Stimulated activated naive CD8-positive, alpha-beta T cell treated with anti-CD3 and anti-CD28 coated beads, Interleukin-15, amount 100 ng/mL, for 72 hours (primary cell): ENCODE measurements at regions not wholly inside any gene's neighbourhood (a gene's known extent, or its start where the extent isn't known, plus 50 kb on each side); places are given as distances from the start of the nearest gene placed in this dataset.
"Not testable (repeated sequence)": the region's sequence is repeated elsewhere in the genome, so short reads cannot be mapped to it uniquely, and the experiment has no call there.

Source experiments
- ATAC-seq: fragments of 150-1000 bp; cut with Tn5 transposase; 2 replicates; pipeline ENCODE4 v1.10.0; 2021; ENCODE audit warnings: mild to moderate bottlenecking, moderate library complexity
- DNase-seq, 2 donors: peaks; one replicate each; pipeline ENCODE4 v3.0.0; 2021 to 2022
- H3K27ac Mint-ChIP-seq, 2 donors: one replicate each; pipeline ENCODE4 v1.8.0; 2022; ENCODE audit warnings: mild to moderate bottlenecking in 2 of 2, mixed read lengths in 2 of 2, moderate library complexity in 2 of 2
- H3K27me3 Mint-ChIP-seq: one replicate; pipeline ENCODE4 v1.8.0; 2022; ENCODE audit warnings: mixed read lengths
- H3K4me1 Mint-ChIP-seq: one replicate; pipeline ENCODE4 v1.8.0; 2022; ENCODE audit warnings: mild to moderate bottlenecking, mixed read lengths
- H3K4me3 Mint-ChIP-seq, 2 donors: one replicate each; pipeline ENCODE4 v1.8.0; 2022; ENCODE audit warnings: mild to moderate bottlenecking in 2 of 2, mixed read lengths in 2 of 2, moderate library complexity in 1 of 2
- H3K9me3 Mint-ChIP-seq, 2 donors: one replicate each; pipeline ENCODE4 v1.8.0; 2022; ENCODE audit warnings: mixed read lengths in 2 of 2

- Mint-ChIP-seq H3K9me3 (no peaks in the 10 kb centered on the region), H3K27me3 (no peaks in the 10 kb centered on the region), H3K27ac (no peak overlapping the region), H3K4me3 (no peak overlapping the region), H3K4me1 (no peaks in the 10 kb centered on the region)
- ATAC-seq (no peak), DNase-seq (no peak)
Measured at GRCh38 chr13:22855926-22856325, 324.9 kb upstream of the SGCG start.

GRCh38 chr13:22858980-22859379 is 321.8 kb upstream of the SGCG start:
- not testable (repeated sequence) for H3K27ac Mint-ChIP-seq, H3K4me1 Mint-ChIP-seq, DNase-seq, ATAC-seq, H3K9me3 Mint-ChIP-seq, H3K27me3 Mint-ChIP-seq, H3K4me3 Mint-ChIP-seq

DNA sequence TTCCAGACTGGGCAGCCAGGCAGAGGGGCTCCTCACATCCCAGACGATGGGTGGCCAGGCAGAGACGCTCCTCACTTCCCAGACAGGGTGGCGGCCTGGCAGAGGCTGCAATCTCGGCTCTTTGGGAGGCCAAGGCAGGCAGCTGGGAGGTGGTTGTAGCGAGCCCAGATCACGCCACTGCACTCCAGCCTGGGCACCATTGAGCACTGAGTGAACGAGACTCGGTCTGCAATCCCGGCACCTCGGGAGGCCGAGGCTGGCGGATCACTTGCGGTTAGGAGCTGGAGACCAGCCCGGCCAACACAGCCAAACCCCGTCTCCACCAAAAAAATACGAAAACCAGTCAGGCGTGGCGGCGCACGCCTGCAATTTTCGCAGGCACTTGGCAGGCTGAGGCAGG is 321.4 kb upstream of the SGCG start:
- not testable (repeated sequence) for H3K27me3 Mint-ChIP-seq, DNase-seq, H3K4me1 Mint-ChIP-seq, H3K27ac Mint-ChIP-seq, H3K9me3 Mint-ChIP-seq, H3K4me3 Mint-ChIP-seq, ATAC-seq

DNA sequence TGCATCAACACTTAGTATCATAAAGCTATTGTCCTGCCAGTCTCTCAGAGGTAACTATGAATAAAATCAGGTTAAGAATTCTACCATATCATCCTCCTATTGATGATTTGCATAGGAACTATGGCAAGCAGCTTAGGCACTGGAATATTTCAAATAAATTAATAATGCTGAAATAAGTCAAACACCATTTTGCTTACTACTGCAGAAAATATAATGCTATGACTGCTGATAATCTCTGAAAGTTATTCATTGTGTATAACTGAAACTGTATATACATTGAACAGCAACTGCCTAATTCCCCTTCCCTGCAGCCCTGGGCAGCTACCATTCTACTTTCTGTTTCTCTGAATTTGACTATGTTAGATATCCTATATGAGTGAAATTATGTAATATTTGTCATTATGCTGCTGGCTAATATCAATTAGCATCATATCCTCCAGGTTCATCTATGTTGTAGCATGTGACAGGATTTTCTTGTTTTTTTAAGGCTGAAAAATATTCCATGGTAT is 318.8 kb upstream of the SGCG start:
- no peaks in the 10 kb centered on the region for H3K4me1 Mint-ChIP-seq
- DNase-seq (no peak), ATAC-seq (no peak)
- no peak overlapping the region for H3K27ac Mint-ChIP-seq
- H3K27me3 Mint-ChIP-seq: no peaks in the 10 kb centered on the region
- no peaks in the 10 kb centered on the region for H3K9me3 Mint-ChIP-seq
- no peak overlapping the region for H3K4me3 Mint-ChIP-seq

DNA sequence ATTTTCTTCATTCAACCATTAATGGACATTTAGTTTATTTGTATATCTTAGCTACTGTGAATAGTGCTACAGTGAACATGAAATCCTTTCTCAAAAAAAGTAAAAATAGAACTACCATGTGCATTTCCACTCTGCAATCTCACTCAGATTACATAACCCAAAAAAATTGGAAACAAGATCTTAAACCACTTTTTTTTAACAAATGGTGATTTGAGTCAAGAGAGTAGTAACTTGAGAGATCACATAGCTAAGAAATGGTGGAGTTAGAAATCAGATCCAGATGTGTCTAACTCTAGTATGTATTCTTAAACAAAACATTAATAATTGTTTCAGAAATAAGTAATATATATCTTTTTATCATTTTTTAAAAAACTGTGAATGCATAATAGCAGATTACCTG is 318.3 kb upstream of the SGCG start:
- ATAC-seq (no peak), DNase-seq (no peak)
- H3K9me3 Mint-ChIP-seq: no peaks in the 10 kb centered on the region

GRCh38 chr13:22866221-22866620 is 314.6 kb upstream of the SGCG start:
- H3K27ac Mint-ChIP-seq: no peak overlapping the region
- H3K4me1 Mint-ChIP-seq: no peaks in the 10 kb centered on the region
- H3K4me3 Mint-ChIP-seq: no peak overlapping the region
- no peak for ATAC-seq
- no peak for DNase-seq
- peaks cover 0 to 5% of the 10 kb centered on the region in 2 donors for H3K9me3 Mint-ChIP-seq
- H3K27me3 Mint-ChIP-seq: no peaks in the 10 kb centered on the region

More for the DNA sequence above, 318.3 kb upstream of the SGCG start:
- no peak overlapping the region for H3K27ac Mint-ChIP-seq
- H3K4me3 Mint-ChIP-seq: no peak overlapping the region
- no peaks in the 10 kb centered on the region for H3K27me3 Mint-ChIP-seq
- H3K4me1 Mint-ChIP-seq: no peaks in the 10 kb centered on the region

DNA sequence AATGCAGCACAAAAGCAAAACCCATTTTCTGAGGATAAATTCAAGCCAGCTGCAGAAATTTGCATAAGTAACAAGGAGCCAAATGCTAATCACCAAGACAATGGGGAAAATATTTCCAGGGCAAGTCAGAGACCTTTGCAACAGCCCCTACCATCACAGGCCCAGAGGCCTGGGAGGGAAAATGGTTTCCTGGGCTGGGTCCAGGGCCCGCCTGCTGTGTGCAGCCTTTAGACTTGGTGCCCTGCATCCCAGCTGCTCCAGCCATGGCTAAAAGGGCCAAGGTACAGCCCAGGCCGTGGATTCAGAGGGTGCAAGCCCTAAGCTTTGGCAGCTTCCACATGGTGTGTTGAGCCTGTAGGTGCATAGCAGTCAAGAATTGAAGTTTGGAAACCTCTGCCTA is 309.5 kb upstream of the SGCG start:
- Mint-ChIP-seq H3K4me1 (no peaks in the 10 kb centered on the region), H3K27ac (no peak overlapping the region), H3K4me3 (no peak overlapping the region), H3K9me3 (peaks cover 9 to 25% of the 10 kb centered on the region in 2 donors), H3K27me3 (no peaks in the 10 kb centered on the region)
- DNase-seq: no peak
- ATAC-seq: no peak

GRCh38 chr13:22874839-22875238 is 305.9 kb upstream of the SGCG start:
- Mint-ChIP-seq H3K4me3 (no peak overlapping the region), H3K4me1 (no peaks in the 10 kb centered on the region), H3K9me3 (peaks cover 9 to 25% of the 10 kb centered on the region in 2 donors), H3K27ac (no peak overlapping the region), H3K27me3 (no peaks in the 10 kb centered on the region)
- DNase-seq (no peak), ATAC-seq (no peak)

DNA sequence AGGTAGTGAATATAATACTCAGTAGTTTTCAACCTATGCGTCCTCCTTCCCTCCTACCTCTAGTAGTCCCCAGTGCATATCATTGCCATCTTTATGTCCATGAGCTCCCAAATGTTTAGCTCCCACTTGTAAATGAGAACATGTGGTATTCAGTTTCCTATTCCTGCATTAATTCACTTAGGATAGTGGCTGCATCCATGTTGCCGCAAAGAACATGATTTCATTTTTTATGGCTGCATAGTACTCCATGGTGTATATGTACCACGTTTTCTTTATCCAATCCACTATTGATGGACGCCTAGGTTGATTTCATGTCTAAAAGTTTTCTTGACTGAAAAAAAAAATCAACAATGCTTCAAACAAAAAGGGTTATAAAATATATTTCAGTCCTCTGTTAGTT is 303.4 kb upstream of the SGCG start:
- H3K27ac Mint-ChIP-seq: no peak overlapping the region
- DNase-seq (no peak), ATAC-seq (no peak)
- no peak overlapping the region for H3K4me3 Mint-ChIP-seq
- H3K9me3 Mint-ChIP-seq: peaks cover 5 to 12% of the 10 kb centered on the region in 2 donors
- H3K27me3 Mint-ChIP-seq: no peaks in the 10 kb centered on the region
- no peaks in the 10 kb centered on the region for H3K4me1 Mint-ChIP-seq

DNA sequence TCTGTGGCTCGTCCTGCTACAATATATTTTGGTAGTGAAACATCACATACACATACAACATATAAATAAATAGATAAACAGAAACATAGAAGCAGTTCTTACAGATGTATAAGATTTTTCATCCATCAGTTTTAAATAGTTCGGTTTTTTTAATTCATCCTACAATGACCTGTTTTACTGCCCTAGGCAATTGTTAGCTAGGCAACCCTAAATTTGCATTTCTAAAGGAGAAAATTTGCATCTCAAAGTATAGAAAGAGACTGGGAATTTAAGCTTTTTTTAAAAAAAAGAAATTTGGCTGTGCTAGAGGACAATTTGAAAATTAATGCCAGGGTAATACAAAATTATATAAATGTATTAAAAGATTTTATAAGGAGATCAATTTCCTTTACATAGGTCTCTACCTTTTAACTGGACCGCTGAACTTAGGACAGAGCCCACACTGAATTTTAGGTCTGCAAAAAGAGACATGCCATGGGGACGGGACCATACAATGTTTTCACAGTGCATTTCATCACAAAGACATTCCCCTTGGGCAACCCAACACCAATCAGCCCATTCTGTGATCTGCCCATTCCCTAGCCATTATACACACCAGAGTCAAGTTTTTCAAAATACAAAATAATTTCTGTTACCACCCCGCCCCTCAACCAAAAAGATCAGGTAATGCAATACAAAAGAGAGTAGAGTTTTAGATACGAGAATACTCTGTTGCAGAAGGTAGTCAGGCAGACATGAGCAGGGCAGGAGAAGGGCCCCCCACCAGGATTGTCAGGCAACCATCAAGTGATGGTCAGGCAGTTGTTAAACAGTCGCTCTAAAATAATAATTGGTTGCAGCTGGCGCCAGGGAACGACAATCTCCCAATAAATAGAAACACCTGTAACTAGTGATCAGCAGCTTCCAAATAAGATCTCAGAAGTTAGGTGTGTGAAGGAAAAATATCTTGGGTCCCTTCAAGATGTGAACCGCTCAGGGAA is 299.7 kb upstream of the SGCG start:
- Mint-ChIP-seq H3K27ac (no peak overlapping the region), H3K27me3 (no peaks in the 10 kb centered on the region), H3K4me3 (no peak overlapping the region), H3K9me3 (no peaks in the 10 kb centered on the region), H3K4me1 (no peaks in the 10 kb centered on the region)
- no peak for DNase-seq
- no peak for ATAC-seq

- H3K27me3 Mint-ChIP-seq, H3K27ac Mint-ChIP-seq, H3K4me3 Mint-ChIP-seq, H3K9me3 Mint-ChIP-seq, ATAC-seq, H3K4me1 Mint-ChIP-seq, DNase-seq: not testable (repeated sequence)
Measured at GRCh38 chr13:22881721-22882608, 298.8 kb upstream of the SGCG start.

GRCh38 chr13:22883262-22883840 is 297.4 kb upstream of the SGCG start:
- ATAC-seq: no peak

GRCh38 chr13:22883956-22884355 is 296.8 kb upstream of the SGCG start:
- H3K27me3 Mint-ChIP-seq: no peaks in the 10 kb centered on the region
- ATAC-seq: no peak
- no peak overlapping the region for H3K27ac Mint-ChIP-seq
- no peak for DNase-seq
- H3K4me3 Mint-ChIP-seq: no peak overlapping the region
- H3K4me1 Mint-ChIP-seq: no peaks in the 10 kb centered on the region
- H3K9me3 Mint-ChIP-seq: no peaks in the 10 kb centered on the region

More at GRCh38 chr13:22883262-22883840, 297.4 kb upstream of the SGCG start:
- no peak overlapping the region for H3K27ac Mint-ChIP-seq
- no peak overlapping the region for H3K4me3 Mint-ChIP-seq
- no peak for DNase-seq
- no peaks in the 10 kb centered on the region for H3K4me1 Mint-ChIP-seq
- no peaks in the 10 kb centered on the region for H3K27me3 Mint-ChIP-seq
- no peaks in the 10 kb centered on the region for H3K9me3 Mint-ChIP-seq

DNA sequence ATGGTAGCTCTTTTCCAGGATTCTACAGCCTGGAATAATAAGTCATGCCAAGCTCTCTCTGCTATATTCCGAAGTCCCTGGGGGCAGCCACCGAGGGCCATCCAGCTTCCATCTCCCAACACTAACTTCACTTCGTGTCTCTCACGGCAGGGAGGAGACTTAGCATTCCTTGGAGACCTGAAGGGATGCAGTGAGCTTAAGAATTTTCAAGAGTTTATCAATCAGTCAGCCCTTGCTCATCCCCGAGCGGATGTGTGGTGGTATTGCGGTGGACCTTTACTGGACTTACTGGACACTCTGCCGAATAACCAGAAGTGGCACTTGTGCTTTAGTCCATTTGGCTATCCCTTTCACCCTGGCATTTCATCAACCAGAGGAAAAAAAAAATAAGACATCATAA is 294.7 kb upstream of the SGCG start:
- not testable (repeated sequence) for ATAC-seq, DNase-seq

GRCh38 chr13:22889376-22889775 is 291.4 kb upstream of the SGCG start:
- not testable (repeated sequence) for H3K27me3 Mint-ChIP-seq, H3K4me1 Mint-ChIP-seq, H3K4me3 Mint-ChIP-seq, H3K9me3 Mint-ChIP-seq, DNase-seq, ATAC-seq, H3K27ac Mint-ChIP-seq

More for the DNA sequence above, 294.7 kb upstream of the SGCG start:
- not testable (repeated sequence) for H3K27ac Mint-ChIP-seq, H3K4me3 Mint-ChIP-seq, H3K9me3 Mint-ChIP-seq, H3K27me3 Mint-ChIP-seq, H3K4me1 Mint-ChIP-seq
